Right atrium auricular region (tissue), 2 donors: ENCODE measurements at regions not wholly inside any gene's neighbourhood (a gene's known extent, or its start where the extent isn't known, plus 50 kb on each side); places are given as distances from the start of the nearest gene placed in this dataset.
A peak's percentile ranks its signal among the peaks of the same experiment; 100 is the strongest.

Experiments used
- DNase-seq: peaks from one replicate; pipeline ENCODE4 v3.0.0-alpha.2; 2019; ENCODE audit warnings: low spot score
- H3K27ac ChIP-seq, 2 donors: fragments of 200-600 bp; sonication (generic); 1 replicate in 1 of 2; 2 replicates in 1 of 2; pipeline ENCODE4 v1.5.1; 2016 to 2019
- H3K27me3 ChIP-seq, 2 donors: fragments of 200-600 bp; sonication (generic); one replicate each; pipeline versions ENCODE4 v1.5.1 to v1.6.0; 2017 to 2019
- H3K36me3 ChIP-seq: fragments of 200-600 bp; sonication (generic); one replicate; pipeline ENCODE4 v1.5.1; 2016
- H3K4me1 ChIP-seq, 2 donors: fragments of 200-600 bp; sonication (generic); one replicate each; pipeline versions ENCODE4 v1.5.1 to v1.6.0; 2017 to 2019
- H3K4me3 ChIP-seq, 2 donors: fragments of 200-600 bp; sonication (generic); 1 replicate in 1 of 2; 2 replicates in 1 of 2; pipeline ENCODE4 v1.5.1; 2017 to 2019; ENCODE audit warnings: mild to moderate bottlenecking in 1 of 2, moderate library complexity in 1 of 2
- H3K9me3 ChIP-seq, 2 donors: fragments of 200-600 bp; sonication (generic); one replicate each; pipeline ENCODE4 v1.5.1; 2019
- TF ChIP-seq, protein P1 (sequence below), 2 donors: fragments of 200-600 bp; sonication (generic); IDR thresholded peaks; one replicate each; pipeline ENCODE4 v1.5.1; 2019; ENCODE audit warnings: antibody characterized with exemption in 2 of 2

DNA sequence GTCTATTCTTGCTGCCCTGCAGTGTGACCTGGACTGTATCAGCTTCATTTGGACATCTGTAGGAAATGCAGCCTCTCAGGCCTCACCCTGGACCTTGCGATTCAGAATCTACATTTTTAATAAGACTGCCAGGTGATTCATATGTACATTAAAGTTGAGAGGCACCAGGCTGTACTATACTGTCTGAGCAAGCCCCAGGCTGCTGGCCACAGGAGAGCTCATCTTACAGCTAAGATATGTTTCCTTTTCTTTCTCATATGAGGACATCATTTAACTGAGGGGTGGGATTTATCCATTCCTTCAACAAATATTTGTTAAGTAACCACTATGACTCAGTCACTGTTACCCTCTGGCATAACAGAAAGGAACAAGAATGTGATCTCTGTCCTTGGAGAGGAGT, 78.2 kb upstream of the GCFC2 start:
- Histone ChIP-seq H3K4me3 (no peak overlapping the region), H3K27ac (no peak overlapping the region), H3K36me3 (no peaks in the 10 kb centered on the region), H3K9me3 (no peaks in the 10 kb centered on the region), H3K27me3 (no peaks in the 10 kb centered on the region), H3K4me1 (no peaks in the 10 kb centered on the region)
- no peak for DNase-seq
- TF ChIP-seq, protein P1, sequence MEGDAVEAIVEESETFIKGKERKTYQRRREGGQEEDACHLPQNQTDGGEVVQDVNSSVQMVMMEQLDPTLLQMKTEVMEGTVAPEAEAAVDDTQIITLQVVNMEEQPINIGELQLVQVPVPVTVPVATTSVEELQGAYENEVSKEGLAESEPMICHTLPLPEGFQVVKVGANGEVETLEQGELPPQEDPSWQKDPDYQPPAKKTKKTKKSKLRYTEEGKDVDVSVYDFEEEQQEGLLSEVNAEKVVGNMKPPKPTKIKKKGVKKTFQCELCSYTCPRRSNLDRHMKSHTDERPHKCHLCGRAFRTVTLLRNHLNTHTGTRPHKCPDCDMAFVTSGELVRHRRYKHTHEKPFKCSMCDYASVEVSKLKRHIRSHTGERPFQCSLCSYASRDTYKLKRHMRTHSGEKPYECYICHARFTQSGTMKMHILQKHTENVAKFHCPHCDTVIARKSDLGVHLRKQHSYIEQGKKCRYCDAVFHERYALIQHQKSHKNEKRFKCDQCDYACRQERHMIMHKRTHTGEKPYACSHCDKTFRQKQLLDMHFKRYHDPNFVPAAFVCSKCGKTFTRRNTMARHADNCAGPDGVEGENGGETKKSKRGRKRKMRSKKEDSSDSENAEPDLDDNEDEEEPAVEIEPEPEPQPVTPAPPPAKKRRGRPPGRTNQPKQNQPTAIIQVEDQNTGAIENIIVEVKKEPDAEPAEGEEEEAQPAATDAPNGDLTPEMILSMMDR (IDR thresholded peaks at IDR 0.05): no peak

DNA sequence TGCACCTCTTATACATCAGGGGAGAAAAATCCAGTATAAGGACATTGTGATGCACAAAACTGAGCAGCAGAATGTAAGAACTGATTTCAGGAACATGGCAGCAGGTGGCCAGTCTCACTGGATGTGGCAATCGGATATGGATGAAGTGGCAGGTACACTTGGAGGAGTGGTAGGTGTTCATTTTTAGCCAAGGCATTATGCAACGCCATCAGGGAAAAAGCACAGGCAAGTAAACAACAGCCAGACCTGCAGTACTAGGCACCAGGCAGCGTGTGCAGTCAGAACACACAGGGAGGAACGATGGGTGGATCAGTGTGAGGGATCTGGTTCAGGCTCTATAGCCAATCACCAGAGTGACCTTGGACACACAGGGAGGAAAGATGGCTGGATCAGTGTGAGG, 77.4 kb upstream of the GCFC2 start:
- H3K9me3 ChIP-seq: no peaks in the 10 kb centered on the region
- no peaks in the 10 kb centered on the region for H3K27me3 ChIP-seq
- DNase-seq: no peak
- TF ChIP-seq, protein P1 (IDR thresholded peaks at IDR 0.05): no peak
- H3K4me3 ChIP-seq: no peak overlapping the region
- no peaks in the 10 kb centered on the region for H3K36me3 ChIP-seq
- H3K27ac ChIP-seq: no peak overlapping the region
- no peaks in the 10 kb centered on the region for H3K4me1 ChIP-seq

DNA sequence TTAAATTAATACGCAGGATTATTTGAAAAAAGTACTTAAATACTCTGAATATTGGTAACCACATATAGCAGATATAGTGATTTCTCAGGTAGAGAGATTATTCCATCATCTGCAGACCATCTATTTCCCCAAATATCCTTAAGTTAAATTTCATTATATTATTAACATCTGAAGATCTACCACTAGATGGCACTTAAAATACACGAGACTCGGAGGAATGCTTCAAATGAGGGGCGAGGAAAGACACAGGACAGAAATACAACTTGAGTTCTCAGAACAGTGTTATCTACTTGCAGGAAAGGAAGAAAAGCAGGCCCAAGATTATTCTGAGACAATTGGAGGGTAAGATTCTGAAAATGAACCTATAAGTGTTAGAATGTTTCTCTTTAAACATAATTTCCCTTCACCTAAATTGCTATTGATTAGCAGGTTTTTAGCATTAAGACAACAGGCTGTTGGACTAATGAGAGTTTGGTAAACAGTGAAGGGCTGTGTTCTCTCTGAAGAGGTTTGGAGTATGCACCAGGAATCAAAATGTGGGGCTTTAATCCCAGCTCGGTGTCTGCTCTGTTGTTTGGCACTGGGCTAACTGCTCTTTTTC, 76.9 kb upstream of the GCFC2 start:
- TF ChIP-seq, protein P1 (IDR thresholded peaks at IDR 0.05): peak; percentile 15 to 63

DNA sequence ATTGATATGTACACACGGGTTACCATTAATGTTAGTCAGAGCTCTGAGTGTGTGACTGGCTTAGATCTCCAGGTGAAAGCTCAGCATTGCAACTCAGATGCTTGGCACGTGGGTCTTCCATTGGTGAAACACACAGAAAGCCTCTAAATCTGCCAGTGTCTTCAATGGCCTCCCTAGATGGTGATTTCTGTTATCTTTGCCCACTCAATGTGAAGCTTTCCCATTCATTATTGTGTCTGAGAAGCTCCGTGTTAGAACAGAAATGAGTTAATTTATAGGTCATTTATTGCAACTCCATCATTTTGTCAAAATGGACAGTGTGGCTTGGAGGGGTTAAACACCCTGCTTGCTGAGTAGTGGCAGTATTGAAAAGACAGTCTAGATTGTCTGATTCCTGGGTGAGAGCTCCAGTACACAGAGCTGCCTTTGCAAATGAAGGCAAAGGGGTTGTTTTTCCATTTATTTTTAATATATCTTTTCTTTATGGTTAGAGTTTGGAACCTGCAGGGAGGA, 64.7 kb upstream of the GCFC2 start:
- no peak for DNase-seq
- no peaks in the 10 kb centered on the region for H3K36me3 ChIP-seq
- H3K4me3 ChIP-seq: no peak overlapping the region
- H3K9me3 ChIP-seq: peaks cover 0 to 4% of the 10 kb centered on the region in 2 donors
- no peaks in the 10 kb centered on the region for H3K4me1 ChIP-seq
- no peak overlapping the region for H3K27ac ChIP-seq
- no peaks in the 10 kb centered on the region for H3K27me3 ChIP-seq
- TF ChIP-seq, protein P1 (IDR thresholded peaks at IDR 0.05): no peak

More for the DNA sequence above, 76.9 kb upstream of the GCFC2 start:
- Histone ChIP-seq H3K4me1 (no peaks in the 10 kb centered on the region), H3K27me3 (no peaks in the 10 kb centered on the region), H3K4me3 (no peak overlapping the region), H3K9me3 (no peaks in the 10 kb centered on the region), H3K27ac (no peak overlapping the region), H3K36me3 (no peaks in the 10 kb centered on the region)
- no peak for DNase-seq

DNA sequence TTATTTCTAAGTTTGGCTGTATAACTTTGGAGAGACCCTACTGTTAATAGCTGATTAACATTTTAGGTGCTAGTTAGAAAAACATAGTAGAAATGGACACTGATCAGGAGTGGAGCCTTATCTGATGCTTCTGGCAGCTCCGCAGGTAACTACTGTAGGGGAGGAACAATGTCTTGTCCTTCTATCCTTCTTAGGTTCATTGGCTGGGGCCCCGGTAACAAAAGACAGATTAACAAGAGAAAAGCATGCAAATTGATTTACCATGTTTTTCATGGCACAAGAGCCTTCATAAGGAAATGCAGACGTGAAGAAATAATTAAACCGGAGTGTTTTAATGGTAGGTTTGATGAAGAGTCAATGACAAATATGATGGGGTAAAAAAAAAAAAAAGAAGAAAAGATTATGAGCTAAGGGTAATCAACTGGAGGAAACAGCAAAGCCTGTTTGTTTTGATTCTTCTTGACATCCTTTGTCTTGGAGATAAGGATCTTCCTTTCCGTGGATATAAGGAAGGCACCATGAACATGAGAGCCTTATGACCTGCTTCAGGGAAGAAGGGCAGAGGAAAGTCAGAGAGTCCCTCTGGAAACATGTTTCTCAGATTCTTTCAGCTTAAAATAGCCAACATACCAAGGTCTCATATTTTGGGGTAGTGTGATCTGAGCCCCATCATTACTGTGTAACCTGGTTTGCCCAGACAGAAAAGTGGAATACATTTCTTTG, 62.4 kb upstream of the GCFC2 start:
- DNase-seq: no peak
- Histone ChIP-seq H3K9me3 (peaks cover 0 to 3% of the 10 kb centered on the region in 2 donors), H3K36me3 (no peaks in the 10 kb centered on the region), H3K27ac (no peak overlapping the region), H3K4me1 (no peaks in the 10 kb centered on the region), H3K27me3 (no peaks in the 10 kb centered on the region), H3K4me3 (no peak overlapping the region)
- TF ChIP-seq, protein P1 (IDR thresholded peaks at IDR 0.05): no peak
